Breast epithelium (tissue), 4 donors: ENCODE measurements at regions not wholly inside any gene's neighbourhood (a gene's known extent, or its start where the extent isn't known, plus 50 kb on each side); places are given as distances from the start of the nearest gene placed in this dataset.

Experiments
- DNase-seq, 2 donors: peaks; one replicate each; pipeline ENCODE4 v3.0.0-alpha.2; 2019; ENCODE audit warnings: low spot score in 2 of 2
- H3K27ac ChIP-seq, 2 donors: fragments of 200-600 bp; sonication (generic) in 1 of 2; one replicate each; pipeline ENCODE4 v1.5.1; 2016 to 2019; ENCODE audit warnings: mild to moderate bottlenecking in 1 of 2
- H3K27me3 ChIP-seq, 2 donors: fragments of 200-600 bp; sonication (generic) in 1 of 2; one replicate each; pipeline versions ENCODE4 v1.5.1 to v1.6.0; 2017 to 2019; ENCODE audit warnings: control low read depth in 1 of 2, mild to moderate bottlenecking in 1 of 2
- H3K36me3 ChIP-seq: fragments of 200-600 bp; one replicate; pipeline ENCODE4 v1.5.1; 2019
- H3K4me1 ChIP-seq, 2 donors: fragments of 200-600 bp; sonication (generic); one replicate each; pipeline ENCODE4 v1.5.1; 2016 to 2019; ENCODE audit warnings: control low read depth in 1 of 2
- H3K4me3 ChIP-seq, 3 donors: fragments of 200-600 bp; sonication (generic); 1 replicate in 2 of 3; 2 replicates in 1 of 3; pipeline ENCODE4 v1.5.1; 2016 to 2019; ENCODE audit warnings: mild to moderate bottlenecking in 3 of 3, moderate library complexity in 2 of 3
- H3K9me3 ChIP-seq, 2 donors: fragments of 200-600 bp; sonication (generic) in 1 of 2; one replicate each; pipeline ENCODE4 v1.5.1; 2016 to 2019; ENCODE audit warnings: control low read depth in 1 of 2
- CTCF ChIP-seq, 3 donors: fragments of 450-650 bp; IDR thresholded peaks; one replicate each; pipeline ENCODE4 v1.5.1; 2016 to 2017; ENCODE audit warnings: antibody characterized with exemption in 3 of 3, mild to moderate bottlenecking in 3 of 3, moderate library complexity in 3 of 3
- POLR2A ChIP-seq: fragments of 450-650 bp; IDR thresholded peaks from one replicate; pipeline ENCODE4 v1.6.1; 2016; ENCODE audit warnings: antibody characterized with exemption, mild to moderate bottlenecking, moderate library complexity
- POLR2AphosphoS5 ChIP-seq, 3 donors: sonication (generic); formaldehyde crosslinking; IDR thresholded peaks; one replicate each; pipeline ENCODE4 v1.6.1; 2017; ENCODE audit warnings: antibody characterized with exemption in 3 of 3
- intact Hi-C: fragments of 100-400 bp; cut with DNase I; formaldehyde crosslinking; loops from one replicate; pipeline ENCODE4 v1.15.1; 2023; ENCODE audit warnings: low total_unique reads

- peak in 1 of 2 donors; percentile 3 for DNase-seq
- intact Hi-C loops = no loop called here
- no peaks in the 10 kb centered on the region for H3K27me3 ChIP-seq
- TF ChIP-seq POLR2AphosphoS5 (IDR thresholded peaks at IDR 0.05) = no peak
- no peak for TF ChIP-seq CTCF (IDR thresholded peaks at IDR 0.05)
- TF ChIP-seq POLR2A = no peak
- no peaks in the 10 kb centered on the region for H3K4me1 ChIP-seq
- H3K4me3 ChIP-seq = no peak overlapping the region
- H3K36me3 ChIP-seq = no peaks in the 10 kb centered on the region
- no peaks in the 10 kb centered on the region for H3K9me3 ChIP-seq
- H3K27ac ChIP-seq = peak overlapping the region in 1 of 2 donors; percentile 43
Observed at GRCh38 chr17:83179811-83180210, 100.4 kb downstream of the METRNL start.

GRCh38 chr17:83180264-83180995, 101.0 kb downstream of the METRNL start:
- H3K27ac ChIP-seq = peak overlapping the region in 1 of 2 donors; percentile 2
- no peaks in the 10 kb centered on the region for H3K36me3 ChIP-seq
- peak; percentile 11 to 38 for DNase-seq
- TF ChIP-seq POLR2A (no peak), CTCF (IDR thresholded peaks at IDR 0.05) (no peak), POLR2AphosphoS5 (IDR thresholded peaks at IDR 0.05) (no peak)
- intact Hi-C loops = no loop called here
- no peaks in the 10 kb centered on the region for H3K4me1 ChIP-seq
- no peaks in the 10 kb centered on the region for H3K27me3 ChIP-seq
- H3K4me3 ChIP-seq = no peak overlapping the region
- no peaks in the 10 kb centered on the region for H3K9me3 ChIP-seq

GRCh38 chr17:83180996-83181481, 101.6 kb downstream of the METRNL start:
- Histone ChIP-seq H3K9me3 (no peaks in the 10 kb centered on the region), H3K36me3 (no peaks in the 10 kb centered on the region), H3K4me3 (no peak overlapping the region), H3K27me3 (no peaks in the 10 kb centered on the region), H3K27ac (no peak overlapping the region), H3K4me1 (no peaks in the 10 kb centered on the region)
- intact Hi-C loops = no loop called here
- peak; percentile 12 to 34 for DNase-seq
- TF ChIP-seq POLR2A (no peak), CTCF (IDR thresholded peaks at IDR 0.05) (no peak), POLR2AphosphoS5 (IDR thresholded peaks at IDR 0.05) (no peak)

- Histone ChIP-seq H3K4me3 (no peak overlapping the region), H3K9me3 (no peaks in the 10 kb centered on the region), H3K27ac (no peak overlapping the region), H3K27me3 (no peaks in the 10 kb centered on the region), H3K36me3 (no peaks in the 10 kb centered on the region), H3K4me1 (no peaks in the 10 kb centered on the region)
- TF ChIP-seq POLR2AphosphoS5 (IDR thresholded peaks at IDR 0.05) = no peak
- no peak for TF ChIP-seq CTCF (IDR thresholded peaks at IDR 0.05)
- no peak for TF ChIP-seq POLR2A
- peak in 1 of 2 donors; percentile 27 for DNase-seq
- intact Hi-C loops = no loop called here
Observed at GRCh38 chr17:83181991-83182619, 102.7 kb downstream of the METRNL start.

- DNase-seq = peak; percentile 16 to 50
- Histone ChIP-seq H3K4me3 (no peak overlapping the region), H3K27me3 (no peaks in the 10 kb centered on the region), H3K36me3 (no peaks in the 10 kb centered on the region), H3K27ac (no peak overlapping the region), H3K9me3 (no peaks in the 10 kb centered on the region), H3K4me1 (no peaks in the 10 kb centered on the region)
- no peak for TF ChIP-seq CTCF (IDR thresholded peaks at IDR 0.05)
- TF ChIP-seq POLR2A = no peak
- TF ChIP-seq POLR2AphosphoS5 (IDR thresholded peaks at IDR 0.05) = no peak
- intact Hi-C loops = no loop called here
Observed at GRCh38 chr17:83182620-83183101, 103.3 kb downstream of the METRNL start.
